Uterus (tissue), 2 donors: ENCODE measurements at regions not wholly inside any gene's neighbourhood (a gene's known extent, or its start where the extent isn't known, plus 50 kb on each side); places are given as distances from the start of the nearest gene placed in this dataset.

Experiments used
- POLR2A ChIP-seq, 2 donors: fragments of 450-650 bp; IDR thresholded peaks; one replicate each; pipeline ENCODE4 v1.6.1; 2016; ENCODE audit warnings: antibody characterized with exemption in 2 of 2, mild to moderate bottlenecking in 1 of 2, moderate library complexity in 1 of 2
- TF ChIP-seq, protein P1 (sequence below), 4 experiments: fragments of 200-600 bp in 2 of 4; fragments of 450-650 bp in 2 of 4; sonication (generic) in 2 of 4; IDR thresholded peaks; one replicate each; pipeline ENCODE4 v1.5.1; 2016 to 2019; ENCODE audit warnings: antibody characterized with exemption in 4 of 4, mild to moderate bottlenecking in 2 of 4, moderate library complexity in 1 of 4

DNA sequence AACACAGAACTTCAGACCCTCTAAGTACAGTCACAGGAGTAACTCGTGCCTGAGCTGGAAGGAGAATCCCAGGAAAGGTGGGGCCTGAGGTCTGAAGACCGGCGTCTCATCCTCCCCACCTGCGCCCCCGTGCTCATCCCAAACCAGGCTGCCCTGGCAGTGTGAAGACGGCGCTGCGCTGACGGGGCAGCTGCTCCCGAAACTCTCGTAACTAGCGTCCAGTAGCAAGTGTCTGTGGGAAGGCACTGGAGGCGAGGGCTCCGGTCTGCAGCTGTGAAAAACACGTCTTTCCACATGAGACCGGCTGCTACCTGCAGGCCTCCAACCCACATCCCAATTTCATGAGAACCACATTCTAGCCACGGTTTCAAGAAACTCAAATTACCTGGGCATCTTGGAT lies 136.6 kb upstream of the RNF32 start:
- TF ChIP-seq, protein P1, sequence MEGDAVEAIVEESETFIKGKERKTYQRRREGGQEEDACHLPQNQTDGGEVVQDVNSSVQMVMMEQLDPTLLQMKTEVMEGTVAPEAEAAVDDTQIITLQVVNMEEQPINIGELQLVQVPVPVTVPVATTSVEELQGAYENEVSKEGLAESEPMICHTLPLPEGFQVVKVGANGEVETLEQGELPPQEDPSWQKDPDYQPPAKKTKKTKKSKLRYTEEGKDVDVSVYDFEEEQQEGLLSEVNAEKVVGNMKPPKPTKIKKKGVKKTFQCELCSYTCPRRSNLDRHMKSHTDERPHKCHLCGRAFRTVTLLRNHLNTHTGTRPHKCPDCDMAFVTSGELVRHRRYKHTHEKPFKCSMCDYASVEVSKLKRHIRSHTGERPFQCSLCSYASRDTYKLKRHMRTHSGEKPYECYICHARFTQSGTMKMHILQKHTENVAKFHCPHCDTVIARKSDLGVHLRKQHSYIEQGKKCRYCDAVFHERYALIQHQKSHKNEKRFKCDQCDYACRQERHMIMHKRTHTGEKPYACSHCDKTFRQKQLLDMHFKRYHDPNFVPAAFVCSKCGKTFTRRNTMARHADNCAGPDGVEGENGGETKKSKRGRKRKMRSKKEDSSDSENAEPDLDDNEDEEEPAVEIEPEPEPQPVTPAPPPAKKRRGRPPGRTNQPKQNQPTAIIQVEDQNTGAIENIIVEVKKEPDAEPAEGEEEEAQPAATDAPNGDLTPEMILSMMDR (IDR thresholded peaks at IDR 0.05) = no peak
- TF ChIP-seq POLR2A (IDR thresholded peaks at IDR 0.05) = no peak
